VCaP (cell line): ENCODE measurements at regions not wholly inside any gene's neighbourhood (a gene's known extent, or its start where the extent isn't known, plus 50 kb on each side); places are given as distances from the start of the nearest gene placed in this dataset.

Experiments
- H3K27ac ChIP-seq: fragments of 450-650 bp; 2 replicates; pipeline ENCODE4 v1.5.1; 2017
- TF ChIP-seq, protein P1 (sequence below): fragments of 450-650 bp; conservative IDR thresholded peaks from 2 replicates; pipeline ENCODE4 v1.5.1; 2017; ENCODE audit warnings: mild to moderate bottlenecking, moderate library complexity

DNA sequence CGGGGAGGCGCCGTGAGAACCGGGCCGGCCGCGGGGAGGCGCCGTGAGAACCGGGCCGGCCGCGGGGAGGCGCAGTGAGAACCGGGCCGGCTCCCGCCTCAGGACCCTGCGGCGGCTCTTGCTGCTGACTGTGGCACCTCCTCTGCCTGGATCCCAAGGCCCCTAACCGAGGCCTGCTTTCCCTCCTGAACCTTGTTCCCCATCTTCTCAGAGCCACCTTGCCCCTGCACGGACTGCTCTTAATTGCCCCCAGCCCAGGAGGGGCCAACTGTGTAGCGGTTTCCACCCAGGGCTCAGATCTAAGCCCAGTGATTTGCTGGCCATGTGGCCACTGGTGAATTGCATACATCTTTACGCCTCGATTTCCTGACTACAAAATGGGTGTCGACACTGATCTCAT is 112.2 kb upstream of the B3GAT1 start:
- TF ChIP-seq, protein P1, sequence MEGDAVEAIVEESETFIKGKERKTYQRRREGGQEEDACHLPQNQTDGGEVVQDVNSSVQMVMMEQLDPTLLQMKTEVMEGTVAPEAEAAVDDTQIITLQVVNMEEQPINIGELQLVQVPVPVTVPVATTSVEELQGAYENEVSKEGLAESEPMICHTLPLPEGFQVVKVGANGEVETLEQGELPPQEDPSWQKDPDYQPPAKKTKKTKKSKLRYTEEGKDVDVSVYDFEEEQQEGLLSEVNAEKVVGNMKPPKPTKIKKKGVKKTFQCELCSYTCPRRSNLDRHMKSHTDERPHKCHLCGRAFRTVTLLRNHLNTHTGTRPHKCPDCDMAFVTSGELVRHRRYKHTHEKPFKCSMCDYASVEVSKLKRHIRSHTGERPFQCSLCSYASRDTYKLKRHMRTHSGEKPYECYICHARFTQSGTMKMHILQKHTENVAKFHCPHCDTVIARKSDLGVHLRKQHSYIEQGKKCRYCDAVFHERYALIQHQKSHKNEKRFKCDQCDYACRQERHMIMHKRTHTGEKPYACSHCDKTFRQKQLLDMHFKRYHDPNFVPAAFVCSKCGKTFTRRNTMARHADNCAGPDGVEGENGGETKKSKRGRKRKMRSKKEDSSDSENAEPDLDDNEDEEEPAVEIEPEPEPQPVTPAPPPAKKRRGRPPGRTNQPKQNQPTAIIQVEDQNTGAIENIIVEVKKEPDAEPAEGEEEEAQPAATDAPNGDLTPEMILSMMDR = no peak
- no peak overlapping the region for H3K27ac ChIP-seq

DNA sequence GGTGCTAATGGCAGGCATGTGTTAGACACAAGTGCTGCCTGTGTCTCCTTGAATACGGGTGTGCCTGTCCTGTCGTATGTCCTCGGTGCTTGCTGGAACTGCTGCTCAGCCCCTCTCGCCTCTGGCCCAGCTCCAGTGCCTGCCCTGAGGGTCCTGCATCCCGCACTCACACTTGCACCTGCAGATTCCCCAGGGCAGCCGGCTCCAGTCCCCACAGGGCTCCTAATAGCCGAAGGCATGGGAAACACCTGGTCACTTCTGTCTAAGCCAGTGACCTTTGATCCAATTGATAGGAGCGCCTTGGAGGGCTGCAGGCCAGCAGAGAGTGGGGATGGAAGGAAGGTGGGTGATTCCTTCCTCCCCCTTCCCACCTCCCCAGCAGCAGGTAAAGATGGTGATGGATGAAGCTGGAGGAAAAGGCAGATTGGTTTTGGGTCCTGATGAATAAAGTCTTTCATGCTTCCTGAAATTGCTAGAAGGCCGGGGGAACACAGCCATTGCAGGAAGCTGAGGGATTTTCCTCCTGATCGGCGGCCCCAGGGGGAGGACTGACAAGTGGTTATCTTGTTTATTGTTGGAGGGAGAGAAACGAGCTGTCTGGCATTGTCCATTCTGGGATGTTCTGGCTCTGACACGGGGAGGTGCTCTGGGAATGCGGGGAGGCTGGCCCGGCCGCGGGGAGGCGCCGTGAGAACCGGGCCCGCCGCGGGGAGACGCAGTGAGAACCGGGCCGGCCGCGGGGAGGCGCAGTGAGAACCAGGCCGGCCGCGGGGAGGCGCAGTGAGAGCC is 110.9 kb upstream of the B3GAT1 start:
- TF ChIP-seq, protein P1 = no peak
- no peak overlapping the region for H3K27ac ChIP-seq

GRCh38 chr11:134521452-134522289 is 109.6 kb upstream of the B3GAT1 start:
- TF ChIP-seq, protein P1 = no peak
- H3K27ac ChIP-seq = peak overlapping the region; percentile 14; the same call in 1 of the 2 replicates

GRCh38 chr11:134521001-134521400 is 109.0 kb upstream of the B3GAT1 start:
- TF ChIP-seq, protein P1 = no peak
- H3K27ac ChIP-seq = peak overlapping the region; percentile 14; the same call in 1 of the 2 replicates

DNA sequence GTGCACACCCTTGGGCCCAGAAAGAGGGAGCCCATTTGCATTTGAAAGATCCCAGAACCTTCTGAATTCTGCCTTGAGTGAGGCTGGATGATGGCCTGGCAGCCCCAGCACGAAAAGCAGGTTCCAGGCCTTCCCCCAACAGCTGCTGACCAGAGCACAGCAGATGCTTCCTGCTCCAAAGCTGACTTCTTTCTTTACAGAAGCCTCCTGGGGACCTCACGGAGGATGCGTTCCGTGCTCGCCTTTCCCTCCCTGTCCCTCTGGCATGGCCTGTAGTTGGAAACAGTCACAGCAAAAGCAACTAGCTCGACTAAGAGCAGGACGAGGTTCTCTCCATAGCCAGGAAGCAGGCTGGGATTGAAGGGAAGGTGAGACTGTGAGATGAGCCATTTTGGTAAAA is 107.7 kb upstream of the B3GAT1 start:
- peak overlapping the region; percentile 99 for H3K27ac ChIP-seq
- TF ChIP-seq, protein P1 = no peak

DNA sequence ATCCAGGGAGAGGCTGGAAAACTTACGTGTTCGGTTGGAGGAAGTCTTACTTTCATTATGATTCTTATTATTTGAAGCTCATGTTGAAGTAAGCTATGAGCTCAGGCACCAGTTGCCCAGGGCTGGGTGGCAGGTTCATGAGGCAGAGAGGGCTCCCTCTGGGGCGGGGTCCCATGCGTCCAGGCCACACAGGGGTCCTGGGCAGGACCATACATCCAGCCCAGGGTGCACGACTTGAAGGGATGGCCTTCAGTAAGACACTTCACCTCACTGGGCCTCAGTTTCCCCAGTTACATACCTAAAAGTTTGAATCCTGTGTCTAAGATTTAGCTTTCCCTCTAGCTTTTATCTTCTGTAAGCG is 107.3 kb upstream of the B3GAT1 start:
- H3K27ac ChIP-seq = peak overlapping the region; percentile 99
- TF ChIP-seq, protein P1 = no peak

- peak overlapping the region; percentile 99 for H3K27ac ChIP-seq
- TF ChIP-seq, protein P1 = no peak
These were observed 106.8 kb upstream of the B3GAT1 start for GRCh38 chr11:134518616-134519389.
